Endothelial cell of umbilical vein (primary cell): ENCODE measurements at regions not wholly inside any gene's neighbourhood (a gene's known extent, or its start where the extent isn't known, plus 50 kb on each side); places are given as distances from the start of the nearest gene placed in this dataset.

Experiments
- BruUV-seq: library from RNA; stranded (reverse); fragments of 400-500 nt; replicated peaks from 2 replicates; lab custom pipeline; 2021; lab: Mats Ljungman, UMichigan
- CTCF ChIA-PET: fragments of 300-600, 350-600 bp; sonication (Branson Sonifier 250); formaldehyde crosslinking; loops from one replicate; lab custom pipeline; 2021; ENCODE audit warnings: antibody characterized with exemption, inconsistent platforms; lab: Charles Lee
- POLR2A ChIA-PET: fragments of 300-600, 350-600 bp; sonication (Branson Sonifier 250); formaldehyde crosslinking; loops from one replicate; lab custom pipeline; 2021; ENCODE audit warnings: antibody characterized with exemption, inconsistent platforms; lab: Charles Lee
- DNase-seq: peaks from one replicate; pipeline ENCODE4 v3.0.0-alpha.2; 2011; ENCODE audit warnings: low read depth, low spot score
- FAIRE-seq: peaks from 2 replicates; lab custom pipeline; 2011; peaks lifted over from hg19 to GRCh38; lab: Jason Lieb, UNC
- H2AFZ ChIP-seq: 2 replicates; pipeline ENCODE4 v1.6.0; 2012; ENCODE audit warnings: low read depth, low read length, control low read depth, inconsistent platforms
- H3K27ac ChIP-seq: 2 replicates; pipeline ENCODE4 v1.5.1; 2011; ENCODE audit warnings: low read depth, mild to moderate bottlenecking, control low read depth, low read length, moderate library complexity; ENCODE audit not compliant: insufficient read depth
- H3K27me3 ChIP-seq, 2 experiments: 2 replicates each; pipeline versions ENCODE4 v1.6.0 to v1.6.1; 2011; ENCODE audit warnings: low read length in 2 of 2, mixed read lengths in 1 of 2; ENCODE audit not compliant: control insufficient read depth in 2 of 2, insufficient read depth in 2 of 2
- H3K36me3 ChIP-seq, 2 experiments: 2 replicates in 1 of 2; 3 replicates in 1 of 2; pipeline ENCODE4 v1.5.1; 2011; ENCODE audit warnings: low read length in 2 of 2, mild to moderate bottlenecking in 1 of 2, moderate library complexity in 1 of 2; ENCODE audit not compliant: control insufficient read depth in 2 of 2, insufficient read depth in 2 of 2; ENCODE audit errors: extremely low read depth in 1 of 2
- H3K4me1 ChIP-seq: 3 replicates; pipeline ENCODE4 v1.5.1; 2011; ENCODE audit warnings: mild to moderate bottlenecking, low read length; ENCODE audit not compliant: control insufficient read depth, insufficient read depth; ENCODE audit errors: extremely low read depth
- H3K4me2 ChIP-seq: 2 replicates; pipeline ENCODE4 v1.6.1; 2011; ENCODE audit warnings: low read length, control low read depth, mixed read lengths; ENCODE audit not compliant: insufficient read depth
- H3K4me3 ChIP-seq, 3 experiments: fragments of 200-600 bp in 1 of 3; sonication (generic), shearing (Covaris generic) in 1 of 3; replicated peaks in 1 of 3; 2 replicates each; pipeline ENCODE4 v1.5.1; 2011 to 2016; ENCODE audit warnings: control low read depth in 3 of 3, low read length in 3 of 3, mild to moderate bottlenecking in 2 of 3, inconsistent platforms in 1 of 3, low read depth in 1 of 3, moderate library complexity in 1 of 3; ENCODE audit not compliant: insufficient read depth in 1 of 3
- H3K79me2 ChIP-seq: 2 replicates; pipeline ENCODE4 v1.6.0; 2012; ENCODE audit warnings: low read length, inconsistent platforms; ENCODE audit not compliant: control insufficient read depth, insufficient read depth
- H3K9ac ChIP-seq: replicated peaks from 2 replicates; pipeline ENCODE3; 2011; ENCODE audit warnings: low read length, control low read depth; ENCODE audit not compliant: insufficient read depth; ENCODE audit errors: extremely low read depth
- H3K9me1 ChIP-seq: replicated peaks from 3 replicates; pipeline ENCODE4 v1.6.0; 2011; ENCODE audit warnings: mild to moderate bottlenecking, low read length; ENCODE audit not compliant: control insufficient read depth, insufficient read depth; ENCODE audit errors: extremely low read depth
- H3K9me3 ChIP-seq: replicated peaks from 2 replicates; pipeline ENCODE4 v1.5.1; 2012; ENCODE audit warnings: low read length, inconsistent platforms; ENCODE audit not compliant: control insufficient read depth, insufficient read depth
- H4K20me1 ChIP-seq: replicated peaks from 2 replicates; pipeline ENCODE3; 2011; ENCODE audit warnings: mild to moderate bottlenecking, low read length; ENCODE audit not compliant: control insufficient read depth, insufficient read depth; ENCODE audit errors: extremely low read depth
- EZH2 ChIP-seq: IDR thresholded peaks from 2 replicates; pipeline ENCODE4 v1.6.1; 2012; ENCODE audit warnings: borderline replicate concordance, low read depth, mild to moderate bottlenecking, moderate library complexity, low read length, inconsistent platforms; ENCODE audit not compliant: severe bottlenecking
- FOS ChIP-seq: IDR thresholded peaks from 2 replicates; pipeline ENCODE4 v1.6.1; 2011; ENCODE audit warnings: mild to moderate bottlenecking, low read length, moderate library complexity, borderline replicate concordance; ENCODE audit not compliant: insufficient read depth
- GATA2 ChIP-seq: IDR thresholded peaks from 2 replicates; pipeline ENCODE4 v1.7.0; 2011; ENCODE audit warnings: low read depth, mild to moderate bottlenecking, moderate library complexity, mixed read lengths, low read length; ENCODE audit not compliant: insufficient read length, insufficient read depth
- JUN ChIP-seq: IDR thresholded peaks from 2 replicates; pipeline ENCODE4 v1.6.1; 2011; ENCODE audit warnings: borderline replicate concordance, low read depth; ENCODE audit not compliant: insufficient read length, insufficient read depth
- MYC ChIP-seq: IDR thresholded peaks from one replicate; pipeline ENCODE4 v1.6.1; 2011; ENCODE audit warnings: mild to moderate bottlenecking, low read depth, low read length
- POLR2A ChIP-seq: IDR thresholded peaks from 2 replicates; pipeline ENCODE4 v1.6.1; 2012; ENCODE audit warnings: low read depth, mild to moderate bottlenecking, control low read depth, low read length
- POLR2AphosphoS5 ChIP-seq: IDR thresholded peaks from 2 replicates; pipeline ENCODE4 v1.6.1; 2012; ENCODE audit warnings: low read depth, mild to moderate bottlenecking, control low read depth, low read length, moderate library complexity; ENCODE audit not compliant: insufficient read depth
- dilution Hi-C: fragments of 300-500 bp; cut with MboI; formaldehyde crosslinking; loops from one replicate; pipeline ENCODE4 v1.15.0; 2019; ENCODE audit warnings: low sequenced_read_pairs; ENCODE audit not compliant: extremely low pct_ligation_motif_present
- intact Hi-C: fragments of 100-400 bp; cut with micrococcal nuclease; formaldehyde crosslinking; loops from one replicate; pipeline ENCODE4 v1.10.0; 2022
- TF ChIP-seq, protein P1 (sequence below), 2 donors: IDR thresholded peaks; 1 replicate in 1 of 2; 2 replicates in 1 of 2; pipeline ENCODE4 v1.5.1; 2011; ENCODE audit warnings: low read length in 2 of 2, mild to moderate bottlenecking in 2 of 2, moderate library complexity in 2 of 2, control low read depth in 1 of 2, inconsistent platforms in 1 of 2, low read depth in 1 of 2; ENCODE audit not compliant: insufficient read depth in 1 of 2; ENCODE audit errors: extremely low read depth in 1 of 2
- TF ChIP-seq, protein P2 (sequence below): IDR thresholded peaks from 2 replicates; pipeline ENCODE4 v1.6.1; 2011; ENCODE audit not compliant: insufficient read depth, insufficient read length

DNA sequence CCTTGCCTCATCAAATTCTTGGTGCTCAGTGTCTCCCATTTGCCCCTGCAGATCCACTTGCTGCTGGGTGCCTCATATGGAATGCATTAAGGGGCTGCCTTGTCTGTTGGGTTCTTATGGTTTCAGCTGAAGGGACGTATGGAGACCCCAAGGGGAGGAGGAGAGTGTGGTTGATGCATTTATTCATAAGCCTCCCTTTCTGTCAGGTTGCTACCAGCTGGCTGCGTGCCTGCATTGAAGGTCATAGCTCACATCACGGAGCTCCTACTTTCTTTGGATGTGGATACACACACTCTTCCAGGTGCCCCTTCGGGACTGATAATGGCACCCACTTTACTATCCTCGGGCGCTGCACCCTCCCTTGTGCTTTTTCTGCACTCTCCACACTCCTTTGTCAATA lies 377.9 kb downstream of the SLC4A3 start:
- H3K9me3 ChIP-seq = no peaks in the 10 kb centered on the region
- DNase-seq (no peak), FAIRE-seq (no peak)
- intact Hi-C loops (no loop called here), dilution Hi-C loops (no loop called here)
- no peak overlapping the region for H3K4me3 ChIP-seq
- H3K79me2 ChIP-seq = no peaks in the 10 kb centered on the region
- H3K9me1 ChIP-seq = no peaks in the 10 kb centered on the region
- no peaks in the 10 kb centered on the region for H3K4me1 ChIP-seq
- H3K9ac ChIP-seq = no peak overlapping the region
- ChIA-PET CTCF (no interaction called here), POLR2A (no interaction called here)
- BruUV-seq = no TSS peak
- TF ChIP-seq, protein P1, sequence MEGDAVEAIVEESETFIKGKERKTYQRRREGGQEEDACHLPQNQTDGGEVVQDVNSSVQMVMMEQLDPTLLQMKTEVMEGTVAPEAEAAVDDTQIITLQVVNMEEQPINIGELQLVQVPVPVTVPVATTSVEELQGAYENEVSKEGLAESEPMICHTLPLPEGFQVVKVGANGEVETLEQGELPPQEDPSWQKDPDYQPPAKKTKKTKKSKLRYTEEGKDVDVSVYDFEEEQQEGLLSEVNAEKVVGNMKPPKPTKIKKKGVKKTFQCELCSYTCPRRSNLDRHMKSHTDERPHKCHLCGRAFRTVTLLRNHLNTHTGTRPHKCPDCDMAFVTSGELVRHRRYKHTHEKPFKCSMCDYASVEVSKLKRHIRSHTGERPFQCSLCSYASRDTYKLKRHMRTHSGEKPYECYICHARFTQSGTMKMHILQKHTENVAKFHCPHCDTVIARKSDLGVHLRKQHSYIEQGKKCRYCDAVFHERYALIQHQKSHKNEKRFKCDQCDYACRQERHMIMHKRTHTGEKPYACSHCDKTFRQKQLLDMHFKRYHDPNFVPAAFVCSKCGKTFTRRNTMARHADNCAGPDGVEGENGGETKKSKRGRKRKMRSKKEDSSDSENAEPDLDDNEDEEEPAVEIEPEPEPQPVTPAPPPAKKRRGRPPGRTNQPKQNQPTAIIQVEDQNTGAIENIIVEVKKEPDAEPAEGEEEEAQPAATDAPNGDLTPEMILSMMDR (IDR thresholded peaks at IDR 0.05; ENCODE audit: extremely low read depth in 1 of 2, insufficient read depth in 1 of 2, low read depth in 1 of 2, low read length in 2 of 2) = no peak
- TF ChIP-seq POLR2AphosphoS5 (no peak), JUN (no peak), MYC (no peak), GATA2 (no peak), EZH2 (no peak), FOS (no peak), POLR2A (no peak)
- TF ChIP-seq, protein P2, sequence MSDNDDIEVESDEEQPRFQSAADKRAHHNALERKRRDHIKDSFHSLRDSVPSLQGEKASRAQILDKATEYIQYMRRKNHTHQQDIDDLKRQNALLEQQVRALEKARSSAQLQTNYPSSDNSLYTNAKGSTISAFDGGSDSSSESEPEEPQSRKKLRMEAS = no peak
- no peaks in the 10 kb centered on the region for H3K27me3 ChIP-seq
- no peak overlapping the region for H3K4me2 ChIP-seq
- no peaks in the 10 kb centered on the region for H4K20me1 ChIP-seq
- no peak overlapping the region for H2AFZ ChIP-seq
- no peak overlapping the region for H3K27ac ChIP-seq
- no peaks in the 10 kb centered on the region for H3K36me3 ChIP-seq
